GM18505 (cell line): ENCODE measurements at regions not wholly inside any gene's neighbourhood (a gene's known extent, or its start where the extent isn't known, plus 50 kb on each side); places are given as distances from the start of the nearest gene placed in this dataset.

Experiments
- ATAC-seq: cut with Tn5 transposase; IDR thresholded peaks from one replicate; pipeline ENCODE4 v1.9.1; 2021; ENCODE audit not compliant: unreplicated experiment
- POLR2A ChIP-seq: IDR thresholded peaks from 4 replicates; pipeline ENCODE4 v1.6.1; 2011; ENCODE audit warnings: borderline replicate concordance; ENCODE audit not compliant: insufficient read depth, insufficient read length; ENCODE audit errors: extremely low read depth

- TF ChIP-seq POLR2A = no peak
- no peak for ATAC-seq
These were observed 372.4 kb upstream of the ATP5MC3 start for GRCh38 chr2:175553910-175554309.

- no peak for ATAC-seq
- TF ChIP-seq POLR2A = no peak
These were observed 371.4 kb upstream of the ATP5MC3 start for GRCh38 chr2:175552902-175553301.

- ATAC-seq = no peak
- TF ChIP-seq POLR2A = no peak
These were observed 358.9 kb upstream of the ATP5MC3 start for GRCh38 chr2:175540421-175540820.

- ATAC-seq = no peak
- TF ChIP-seq POLR2A = no peak
These were observed 357.6 kb upstream of the ATP5MC3 start for GRCh38 chr2:175539122-175539521.

GRCh38 chr2:175536059-175536458 lies 354.5 kb upstream of the ATP5MC3 start:
- ATAC-seq = no peak
- no peak for TF ChIP-seq POLR2A

GRCh38 chr2:175535631-175536030 lies 354.1 kb upstream of the ATP5MC3 start:
- ATAC-seq = no peak
- TF ChIP-seq POLR2A = no peak

GRCh38 chr2:175525975-175526374 lies 344.5 kb upstream of the ATP5MC3 start:
- ATAC-seq = no peak
- no peak for TF ChIP-seq POLR2A

GRCh38 chr2:175523001-175523400 lies 341.5 kb upstream of the ATP5MC3 start:
- TF ChIP-seq POLR2A = no peak
- ATAC-seq = no peak

- TF ChIP-seq POLR2A = no peak
- ATAC-seq = no peak
These were observed 336.7 kb upstream of the ATP5MC3 start for GRCh38 chr2:175518206-175518605.

GRCh38 chr2:175516555-175516954 lies 335.0 kb upstream of the ATP5MC3 start:
- no peak for ATAC-seq
- no peak for TF ChIP-seq POLR2A

GRCh38 chr2:175500255-175500654 lies 318.7 kb upstream of the ATP5MC3 start:
- TF ChIP-seq POLR2A = no peak
- no peak for ATAC-seq

GRCh38 chr2:175490360-175490791 lies 308.9 kb upstream of the ATP5MC3 start:
- no peak for TF ChIP-seq POLR2A
- no peak for ATAC-seq

- TF ChIP-seq POLR2A = no peak
- no peak for ATAC-seq
These were observed 296.7 kb upstream of the ATP5MC3 start for GRCh38 chr2:175478096-175478768.

GRCh38 chr2:175476948-175477347 lies 295.4 kb upstream of the ATP5MC3 start:
- no peak for TF ChIP-seq POLR2A
- ATAC-seq = no peak

GRCh38 chr2:175476374-175476773 lies 294.9 kb upstream of the ATP5MC3 start:
- no peak for TF ChIP-seq POLR2A
- no peak for ATAC-seq
